Lower leg skin (tissue), 4 donors: ENCODE measurements at regions not wholly inside any gene's neighbourhood (a gene's known extent, or its start where the extent isn't known, plus 50 kb on each side); places are given as distances from the start of the nearest gene placed in this dataset.
"Not testable (repeated sequence)": the region's sequence is repeated elsewhere in the genome, so short reads cannot be mapped to it uniquely, and the experiment has no call there.

Experiments used
- DNase-seq, 2 donors: peaks; one replicate each; pipeline ENCODE4 v3.0.0-alpha.2; 2019; ENCODE audit warnings: low spot score in 2 of 2
- H3K4me3 ChIP-seq: fragments of 200-600 bp; sonication (generic); 2 replicates; pipeline ENCODE4 v1.5.1; 2017; ENCODE audit warnings: mild to moderate bottlenecking, low read depth; ENCODE audit not compliant: poor library complexity, severe bottlenecking
- POLR2A ChIP-seq, 2 donors: fragments of 450-650 bp; IDR thresholded peaks; one replicate each; pipeline ENCODE4 v1.6.1; 2016 to 2017; ENCODE audit warnings: antibody characterized with exemption in 2 of 2, mild to moderate bottlenecking in 1 of 2, moderate library complexity in 1 of 2
- WGBS, 2 donors: methylation state at CpG; one replicate each; pipeline ENCODE4 v1.1.5; 2018; 5-methylcytosine and 5-hydroxymethylcytosine counted together
- intact Hi-C: fragments of 100-400 bp; cut with DNase I; formaldehyde crosslinking; loops from one replicate; pipeline ENCODE4 v1.15.0; 2023; ENCODE audit warnings: low total_unique reads
- TF ChIP-seq, protein P1 (sequence below), 3 donors: fragments of 450-650 bp; IDR thresholded peaks; one replicate each; pipeline ENCODE4 v1.5.1; 2016; ENCODE audit warnings: antibody characterized with exemption in 3 of 3, mild to moderate bottlenecking in 3 of 3, moderate library complexity in 2 of 3

DNA sequence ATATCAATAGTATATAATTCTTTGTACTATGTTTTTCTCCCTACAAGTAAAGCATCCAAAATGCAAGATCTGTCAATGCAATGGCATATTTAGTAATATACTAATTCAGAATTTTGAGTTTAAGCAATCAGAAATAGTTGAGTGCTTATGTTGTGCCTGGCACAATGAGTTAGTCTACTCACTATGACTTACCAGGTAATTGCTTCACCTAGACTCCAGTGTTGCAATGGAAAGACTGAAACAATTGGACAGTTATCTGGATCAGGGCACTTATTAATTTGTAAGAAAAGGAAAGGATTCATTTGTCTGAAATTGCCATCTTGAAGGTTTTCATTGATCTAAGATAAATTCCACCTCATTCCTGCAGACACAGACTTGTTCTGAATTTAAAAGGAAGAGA, 97.6 kb upstream of the TCF4 start:
- H3K4me3 ChIP-seq = no peak overlapping the region
- no peak for DNase-seq
- intact Hi-C loops = no loop called here
- TF ChIP-seq, protein P1, sequence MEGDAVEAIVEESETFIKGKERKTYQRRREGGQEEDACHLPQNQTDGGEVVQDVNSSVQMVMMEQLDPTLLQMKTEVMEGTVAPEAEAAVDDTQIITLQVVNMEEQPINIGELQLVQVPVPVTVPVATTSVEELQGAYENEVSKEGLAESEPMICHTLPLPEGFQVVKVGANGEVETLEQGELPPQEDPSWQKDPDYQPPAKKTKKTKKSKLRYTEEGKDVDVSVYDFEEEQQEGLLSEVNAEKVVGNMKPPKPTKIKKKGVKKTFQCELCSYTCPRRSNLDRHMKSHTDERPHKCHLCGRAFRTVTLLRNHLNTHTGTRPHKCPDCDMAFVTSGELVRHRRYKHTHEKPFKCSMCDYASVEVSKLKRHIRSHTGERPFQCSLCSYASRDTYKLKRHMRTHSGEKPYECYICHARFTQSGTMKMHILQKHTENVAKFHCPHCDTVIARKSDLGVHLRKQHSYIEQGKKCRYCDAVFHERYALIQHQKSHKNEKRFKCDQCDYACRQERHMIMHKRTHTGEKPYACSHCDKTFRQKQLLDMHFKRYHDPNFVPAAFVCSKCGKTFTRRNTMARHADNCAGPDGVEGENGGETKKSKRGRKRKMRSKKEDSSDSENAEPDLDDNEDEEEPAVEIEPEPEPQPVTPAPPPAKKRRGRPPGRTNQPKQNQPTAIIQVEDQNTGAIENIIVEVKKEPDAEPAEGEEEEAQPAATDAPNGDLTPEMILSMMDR (IDR thresholded peaks at IDR 0.05) = no peak
- TF ChIP-seq POLR2A (IDR thresholded peaks at IDR 0.05) = no peak

DNA sequence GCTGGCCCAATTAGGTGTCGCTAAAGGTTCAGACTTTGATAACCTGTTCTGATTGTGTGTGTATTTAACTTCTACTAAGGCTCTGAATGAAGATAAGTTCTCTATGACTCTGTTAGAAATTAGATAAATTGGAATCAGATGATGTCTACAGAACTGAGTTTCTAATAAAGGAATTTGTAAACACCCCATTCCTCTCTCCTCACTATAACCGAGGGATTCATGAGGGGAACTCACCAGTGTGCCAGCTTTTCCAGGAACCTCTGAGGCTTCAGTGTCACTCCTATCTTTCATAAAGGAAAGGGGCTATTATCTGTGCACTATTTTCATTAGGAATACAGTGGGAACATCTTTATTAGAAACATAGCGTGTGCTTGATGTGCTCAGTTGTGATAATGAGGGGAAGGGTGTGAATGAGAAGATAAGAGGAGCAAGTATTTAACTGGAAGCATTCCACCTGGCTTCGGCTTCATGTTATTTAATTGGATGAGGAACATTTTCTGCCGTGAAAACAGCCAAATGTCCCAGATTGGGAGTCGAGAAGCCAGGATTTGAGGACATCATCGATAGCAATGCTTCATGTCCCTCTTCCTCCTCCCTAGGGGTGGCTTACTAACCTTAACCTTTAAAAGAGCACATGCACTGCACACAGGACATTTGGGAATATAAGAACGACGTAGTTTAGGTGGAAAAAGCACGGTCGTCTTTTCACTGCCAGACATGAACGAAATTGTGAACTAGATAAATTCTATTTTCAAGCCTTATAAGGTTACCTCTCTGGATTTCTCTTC, 84.8 kb upstream of the TCF4 start:
- H3K4me3 ChIP-seq = no peak overlapping the region
- WGBS, 2 donors = 50 to 54% methylated on average over 12 of the region's 12 CpGs
- DNase-seq = no peak
- intact Hi-C loops = no loop called here
- TF ChIP-seq, protein P1 (IDR thresholded peaks at IDR 0.05) = no peak
- no peak for TF ChIP-seq POLR2A (IDR thresholded peaks at IDR 0.05)

- no peak for DNase-seq
- H3K4me3 ChIP-seq = no peak overlapping the region
- TF ChIP-seq POLR2A (IDR thresholded peaks at IDR 0.05) = no peak
- TF ChIP-seq, protein P1 (IDR thresholded peaks at IDR 0.05) = no peak
- intact Hi-C loops = no loop called here
- WGBS, 2 donors = 95% methylated on average over 5 of the region's 5 CpGs
These were observed 77.5 kb upstream of the TCF4 start for GRCh38 chr18:55665506-55665905.

DNA sequence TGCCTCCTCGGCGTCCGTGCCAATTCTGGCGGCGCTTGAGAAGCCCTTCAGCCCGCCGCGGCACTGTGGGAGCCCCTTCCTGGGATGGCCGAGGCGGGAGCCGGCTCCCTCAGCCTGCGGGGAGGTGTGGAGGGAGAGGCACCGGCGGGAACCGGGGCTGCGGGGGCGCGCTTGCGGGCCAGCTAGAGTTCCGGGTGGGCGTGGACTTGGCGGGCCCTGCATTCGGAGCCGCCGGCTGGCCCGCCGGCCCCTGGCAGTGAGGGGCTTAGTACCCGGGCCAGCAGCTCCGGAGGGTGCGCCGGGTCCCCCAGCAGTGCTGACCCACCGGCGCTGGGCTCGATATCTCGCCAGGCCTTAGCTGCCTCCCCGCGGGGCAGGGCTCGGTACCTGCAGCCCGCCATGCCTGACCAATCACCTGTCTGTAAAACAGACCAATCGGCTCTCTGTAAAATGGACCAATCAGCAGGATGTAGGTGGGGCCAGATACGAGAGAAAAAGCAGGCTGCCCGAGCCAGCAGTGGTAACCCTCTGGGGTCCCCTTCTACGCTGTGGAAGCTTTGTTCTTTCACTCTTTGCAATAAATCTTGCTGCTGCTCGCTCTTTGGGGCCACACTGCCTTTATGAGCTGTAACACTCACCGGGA, 76.9 kb upstream of the TCF4 start:
- 95 to 98% methylated on average over 37 of the region's 45 CpGs for WGBS, 2 donors
- H3K4me3 ChIP-seq, DNase-seq, intact Hi-C loops: not testable (repeated sequence)

DNA sequence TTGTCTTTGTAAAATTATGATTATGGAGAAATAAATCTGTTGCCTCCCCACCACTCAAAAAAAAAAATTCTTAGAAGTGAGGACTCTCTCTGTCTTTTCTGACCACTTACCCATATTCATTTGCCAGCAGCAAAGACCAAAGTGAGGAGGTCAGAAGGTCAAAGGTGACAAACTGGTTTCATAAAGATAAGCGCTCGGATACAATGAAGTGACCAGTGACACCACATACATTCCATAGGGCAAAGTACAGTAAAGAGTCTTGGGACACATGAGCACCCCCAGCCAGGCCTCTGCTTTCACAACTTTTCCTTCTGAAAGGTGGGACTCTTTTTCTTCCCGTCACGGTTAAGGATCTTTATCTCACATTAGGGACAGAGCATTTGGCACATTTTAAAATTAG, 75.9 kb upstream of the TCF4 start:
- no peak overlapping the region for H3K4me3 ChIP-seq
- TF ChIP-seq POLR2A (IDR thresholded peaks at IDR 0.05) = no peak
- TF ChIP-seq, protein P1 (IDR thresholded peaks at IDR 0.05) = no peak
- no peak for DNase-seq
- WGBS, 2 donors = 95 to 97% methylated on average over 4 of the region's 4 CpGs
- intact Hi-C loops = no loop called here

DNA sequence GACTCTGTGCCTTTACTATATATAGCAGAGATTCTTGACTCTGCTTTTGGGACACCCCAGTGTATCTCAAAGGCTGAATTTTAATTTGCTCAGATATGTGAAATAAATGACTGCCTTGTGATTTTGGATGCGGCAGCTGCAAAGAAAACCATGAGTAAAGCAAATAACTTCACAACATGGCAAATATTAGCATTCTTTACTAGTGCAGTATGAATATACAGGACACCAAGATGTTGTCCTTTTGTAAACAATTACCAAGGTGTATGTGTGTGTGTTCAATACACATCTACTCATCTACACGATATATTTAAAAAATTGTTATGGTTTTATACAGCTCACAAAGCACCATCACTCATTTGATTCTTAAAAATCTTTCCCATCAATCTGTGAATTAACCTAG, 70.6 kb upstream of the TCF4 start:
- TF ChIP-seq POLR2A (IDR thresholded peaks at IDR 0.05) = no peak
- TF ChIP-seq, protein P1 (IDR thresholded peaks at IDR 0.05) = no peak
- no peak for DNase-seq
- intact Hi-C loops = no loop called here
- H3K4me3 ChIP-seq = no peak overlapping the region
- 94 to 97% methylated on average over 2 of the region's 2 CpGs for WGBS, 2 donors
